Ectodermal cell (in vitro differentiated cells): ENCODE measurements at regions not wholly inside any gene's neighbourhood (a gene's known extent, or its start where the extent isn't known, plus 50 kb on each side); places are given as distances from the start of the nearest gene placed in this dataset.

Experiments used
- H3K27ac ChIP-seq: 2 replicates; pipeline ENCODE4 v1.7.0; 2013; ENCODE audit warnings: mild to moderate bottlenecking, low read depth, low read length; ENCODE audit not compliant: insufficient read depth, poor library complexity, severe bottlenecking
- H3K27me3 ChIP-seq: 2 replicates; pipeline ENCODE4 v1.7.0; 2013; ENCODE audit warnings: mild to moderate bottlenecking, low read length; ENCODE audit not compliant: insufficient read depth, control insufficient read depth, poor library complexity, severe bottlenecking
- H3K36me3 ChIP-seq: one replicate; pipeline ENCODE4 v1.7.0; 2013; ENCODE audit warnings: low read length; ENCODE audit not compliant: control insufficient read depth, insufficient read depth
- H3K4me1 ChIP-seq: one replicate; pipeline ENCODE4 v1.7.0; 2013; ENCODE audit warnings: low read length; ENCODE audit not compliant: control insufficient read depth, insufficient read depth
- H3K4me3 ChIP-seq: 2 replicates; pipeline ENCODE4 v1.7.0; 2013; ENCODE audit warnings: low read depth, low read length, control low read depth; ENCODE audit not compliant: insufficient read depth
- H3K9me3 ChIP-seq: 2 replicates; pipeline ENCODE4 v1.7.0; 2013; ENCODE audit warnings: mild to moderate bottlenecking, low read length, moderate library complexity; ENCODE audit not compliant: control insufficient read depth
- WGBS, 2 experiments: methylation state at CpG; one replicate each; pipeline ENCODE4 v1.1.7; 2013; ENCODE audit warnings: missing lambda C conversion rate in 2 of 2; 5-methylcytosine and 5-hydroxymethylcytosine counted together

DNA sequence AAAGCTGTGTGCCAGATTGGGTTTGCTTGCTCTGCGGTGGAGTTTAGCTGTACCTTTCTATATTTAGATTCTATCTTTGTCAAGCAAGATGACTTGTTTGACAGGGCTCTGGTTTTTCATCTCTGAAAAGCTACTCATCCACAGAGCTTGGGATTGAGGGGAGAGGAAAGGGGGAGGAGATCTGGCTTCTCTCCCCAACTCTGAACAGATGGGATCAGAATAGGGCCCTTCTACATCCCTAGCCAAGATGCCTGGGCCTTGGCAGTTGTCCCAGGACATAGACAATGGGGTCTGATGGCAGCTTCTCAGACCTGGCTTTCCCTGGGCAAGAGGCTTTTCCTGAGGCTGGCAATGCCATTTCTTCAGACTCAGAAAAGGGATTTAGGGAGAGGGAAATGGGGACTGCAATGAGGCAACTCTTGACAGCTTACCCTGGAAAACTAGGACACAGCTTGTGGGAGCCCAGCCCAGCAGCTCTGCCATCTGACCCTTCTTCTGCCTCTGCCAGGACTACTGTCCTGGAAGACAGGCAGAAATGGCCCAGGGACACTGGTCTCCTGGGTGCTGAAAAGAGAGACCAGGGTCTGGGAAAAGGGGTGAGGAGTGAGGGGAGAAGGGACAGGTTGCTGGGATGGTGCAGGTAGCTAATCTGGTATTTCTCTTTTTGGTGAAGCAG lies 50.2 kb upstream of the ASTN2 start:
- Histone ChIP-seq H3K9me3 (no peaks in the 10 kb centered on the region), H3K4me3 (no peak overlapping the region), H3K36me3 (no peaks in the 10 kb centered on the region), H3K27ac (no peak overlapping the region), H3K4me1 (no peaks in the 10 kb centered on the region), H3K27me3 (no peaks in the 10 kb centered on the region)
- 71 to 91% methylated on average over 1 of the region's 1 CpG for WGBS, 2 experiments
